Mesodermal cell (in vitro differentiated cells): ENCODE measurements at regions not wholly inside any gene's neighbourhood (a gene's known extent, or its start where the extent isn't known, plus 50 kb on each side); places are given as distances from the start of the nearest gene placed in this dataset.

Source experiments
- H3K27ac ChIP-seq: 2 replicates; pipeline ENCODE4 v1.7.0; 2013; ENCODE audit warnings: mild to moderate bottlenecking, low read depth, low read length, moderate library complexity; ENCODE audit not compliant: severe bottlenecking
- H3K36me3 ChIP-seq: 2 replicates; pipeline ENCODE4 v1.7.1; 2013; ENCODE audit warnings: mild to moderate bottlenecking, low read length, moderate library complexity; ENCODE audit not compliant: control insufficient read depth, insufficient read depth
- H3K4me1 ChIP-seq: one replicate; pipeline ENCODE4 v1.7.1; 2013; ENCODE audit warnings: mild to moderate bottlenecking, low read length; ENCODE audit not compliant: insufficient read depth, control insufficient read depth, poor library complexity, severe bottlenecking
- H3K4me3 ChIP-seq: 2 replicates; pipeline ENCODE4 v1.7.0; 2013; ENCODE audit warnings: low read length, control low read depth, mild to moderate bottlenecking; ENCODE audit not compliant: insufficient read depth, poor library complexity, severe bottlenecking; ENCODE audit errors: extremely low read depth
- H3K9me3 ChIP-seq: 2 replicates; pipeline ENCODE4 v1.7.1; 2013; ENCODE audit warnings: mild to moderate bottlenecking, low read length, moderate library complexity; ENCODE audit not compliant: control insufficient read depth
- WGBS, 2 experiments: methylation state at CpG; one replicate each; pipeline ENCODE4 v1.1.5; 2013; ENCODE audit warnings: missing lambda C conversion rate in 2 of 2; ENCODE audit not compliant: insufficient coverage in 2 of 2; 5-methylcytosine and 5-hydroxymethylcytosine counted together

DNA sequence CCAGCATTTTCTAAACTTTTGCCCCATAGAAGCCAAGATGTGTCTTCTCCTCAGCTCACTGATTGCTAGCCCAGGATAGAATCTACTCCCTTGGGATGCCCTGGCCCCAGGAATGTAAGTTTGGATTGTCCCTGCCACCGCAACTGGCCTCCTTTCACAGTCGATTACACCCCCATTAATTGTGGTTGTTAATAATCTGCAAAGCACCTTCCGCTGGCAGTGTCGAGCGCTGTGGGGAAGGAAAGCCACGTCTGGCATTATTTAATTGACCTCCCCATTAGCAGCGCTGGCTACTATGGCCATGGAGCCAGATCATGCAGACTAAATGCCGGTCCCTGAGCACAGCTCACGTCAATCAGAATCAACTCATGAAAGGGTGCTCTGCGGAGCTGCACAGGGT, 597.3 kb upstream of the PLXNA2 start:
- Histone ChIP-seq H3K4me1 (no peaks in the 10 kb centered on the region), H3K36me3 (no peaks in the 10 kb centered on the region), H3K9me3 (no peaks in the 10 kb centered on the region), H3K27ac (no peak overlapping the region), H3K4me3 (no peak overlapping the region)
- WGBS, 2 experiments: 89 to 94% methylated on average over 7 to 8 of the region's 10 CpGs

DNA sequence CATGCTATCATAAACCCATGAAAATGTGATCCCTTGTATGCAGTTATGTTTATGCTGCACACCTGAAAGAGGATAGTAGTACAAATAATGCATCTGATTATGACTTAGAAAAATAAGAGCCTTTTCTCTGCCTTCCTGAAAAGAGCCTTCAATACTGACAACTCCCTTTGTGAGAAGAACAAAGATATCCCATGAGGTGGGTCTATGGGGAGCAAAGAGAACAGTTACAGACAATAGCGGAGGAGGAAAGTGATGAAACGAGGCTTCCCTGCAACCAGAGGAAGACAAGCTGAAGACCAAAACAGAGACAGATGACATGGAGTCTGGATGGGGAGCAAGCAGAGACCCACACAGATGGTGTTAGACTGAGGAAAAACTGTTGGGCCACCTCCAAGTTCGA, 598.3 kb upstream of the PLXNA2 start:
- no peak overlapping the region for H3K27ac ChIP-seq
- no peak overlapping the region for H3K4me3 ChIP-seq
- no peaks in the 10 kb centered on the region for H3K4me1 ChIP-seq
- WGBS, 2 experiments: 81 to 87% methylated on average over 2 to 3 of the region's 3 CpGs
- H3K36me3 ChIP-seq: no peaks in the 10 kb centered on the region
- no peaks in the 10 kb centered on the region for H3K9me3 ChIP-seq

GRCh38 chr1:208844158-208844557, 600.0 kb upstream of the PLXNA2 start:
- H3K9me3 ChIP-seq: no peaks in the 10 kb centered on the region
- H3K27ac ChIP-seq: no peak overlapping the region
- 83 to 100% methylated on average over 1 to 2 of the region's 3 CpGs for WGBS, 2 experiments
- H3K4me3 ChIP-seq: no peak overlapping the region
- no peaks in the 10 kb centered on the region for H3K36me3 ChIP-seq
- H3K4me1 ChIP-seq: no peaks in the 10 kb centered on the region

GRCh38 chr1:208848854-208849253, 604.7 kb upstream of the PLXNA2 start:
- WGBS, 2 experiments: 100% methylated on average over 1 of the region's 1 CpG; no CpG with 5 or more reads in 1 of the 2 experiments
- Histone ChIP-seq H3K4me3 (no peak overlapping the region), H3K4me1 (no peaks in the 10 kb centered on the region), H3K36me3 (no peaks in the 10 kb centered on the region), H3K9me3 (no peaks in the 10 kb centered on the region), H3K27ac (no peak overlapping the region)

DNA sequence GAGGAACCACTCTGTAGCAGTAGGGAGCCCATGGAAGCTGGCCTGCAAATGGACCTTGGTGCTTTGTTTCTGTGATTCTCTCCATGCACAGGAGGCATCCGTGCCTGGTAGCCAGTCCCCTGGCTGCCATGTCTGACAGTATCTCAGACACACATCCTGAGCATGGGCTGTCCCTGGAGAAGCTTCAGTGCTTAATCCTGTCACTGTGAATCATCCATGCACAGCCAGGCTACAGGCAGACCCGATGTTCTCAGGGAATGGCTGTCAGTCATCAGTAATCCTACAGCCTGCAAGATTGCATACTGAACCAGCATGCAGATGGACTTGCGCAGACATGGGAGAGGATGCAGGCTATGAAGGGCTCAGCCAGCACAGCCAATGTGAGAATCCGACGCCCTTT, 606.3 kb upstream of the PLXNA2 start:
- WGBS, 2 experiments: 90 to 92% methylated on average over 5 of the region's 5 CpGs
- H3K36me3 ChIP-seq: no peaks in the 10 kb centered on the region
- no peaks in the 10 kb centered on the region for H3K4me1 ChIP-seq
- no peaks in the 10 kb centered on the region for H3K9me3 ChIP-seq
- no peak overlapping the region for H3K27ac ChIP-seq
- H3K4me3 ChIP-seq: no peak overlapping the region

DNA sequence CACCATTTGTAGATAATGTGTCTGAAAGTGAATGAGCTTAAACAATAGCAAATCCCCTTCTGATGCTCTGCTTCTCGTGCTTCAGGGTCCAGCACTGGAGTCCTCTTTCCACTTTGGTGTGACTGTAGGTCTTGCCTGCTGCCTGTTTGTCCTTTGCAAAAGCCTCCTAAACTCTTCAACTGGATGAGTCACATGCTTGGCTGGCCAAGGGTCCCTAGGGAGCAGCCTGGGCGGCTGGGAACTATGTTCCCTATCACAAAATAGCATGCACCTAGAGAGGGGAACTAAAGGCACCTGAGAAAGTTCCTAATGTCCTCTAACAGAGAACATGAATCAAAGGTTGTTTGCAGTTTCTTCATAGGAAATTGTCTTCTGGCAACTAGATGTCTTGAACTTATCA, 607.2 kb upstream of the PLXNA2 start:
- no peaks in the 10 kb centered on the region for H3K36me3 ChIP-seq
- H3K27ac ChIP-seq: no peak overlapping the region
- 86 to 88% methylated on average over 1 of the region's 2 CpGs for WGBS, 2 experiments
- H3K9me3 ChIP-seq: no peaks in the 10 kb centered on the region
- no peak overlapping the region for H3K4me3 ChIP-seq
- H3K4me1 ChIP-seq: no peaks in the 10 kb centered on the region

DNA sequence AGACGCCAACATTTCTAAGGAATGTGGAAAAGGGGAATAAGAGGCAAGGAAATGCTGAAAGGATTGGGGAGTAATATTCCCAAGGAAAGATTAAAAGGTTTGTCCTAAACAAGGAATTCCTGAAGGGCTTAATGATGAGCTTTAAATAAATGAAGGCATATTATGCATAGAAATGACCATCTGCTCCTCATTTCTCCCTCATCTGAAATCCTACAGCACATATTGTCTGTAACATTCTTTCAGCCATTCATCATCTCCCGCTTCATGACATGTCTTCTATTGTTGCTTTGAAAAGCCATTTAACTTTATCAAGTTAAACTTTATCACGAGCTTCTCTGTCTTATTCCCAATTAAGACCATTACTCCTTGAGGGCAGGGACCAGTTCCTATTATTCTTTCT, 608.7 kb upstream of the PLXNA2 start:
- H3K27ac ChIP-seq: no peak overlapping the region
- H3K4me3 ChIP-seq: no peak overlapping the region
- H3K4me1 ChIP-seq: no peaks in the 10 kb centered on the region
- H3K36me3 ChIP-seq: no peaks in the 10 kb centered on the region
- no peaks in the 10 kb centered on the region for H3K9me3 ChIP-seq
- 82 to 87% methylated on average over 1 to 3 of the region's 3 CpGs for WGBS, 2 experiments

DNA sequence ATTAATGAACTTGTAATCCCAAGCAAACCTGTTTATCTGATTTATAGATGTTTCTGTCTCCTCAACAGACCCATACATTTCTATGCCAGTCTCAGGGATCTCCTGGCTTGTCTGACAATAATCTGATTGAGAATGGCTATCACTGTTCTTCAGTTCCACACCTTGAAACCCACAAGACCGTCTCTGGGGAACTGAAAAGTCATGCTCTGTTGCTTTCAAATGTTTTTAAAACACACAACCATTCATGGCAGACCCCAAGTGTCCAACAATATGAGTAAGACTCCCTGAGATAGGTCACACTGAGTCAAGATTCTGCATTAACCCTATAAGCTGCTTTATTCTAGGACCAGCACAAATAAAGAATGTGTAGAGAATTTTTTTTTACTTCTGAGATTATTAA, 611.2 kb upstream of the PLXNA2 start:
- Histone ChIP-seq H3K9me3 (no peaks in the 10 kb centered on the region), H3K36me3 (no peaks in the 10 kb centered on the region), H3K4me3 (no peak overlapping the region), H3K27ac (no peak overlapping the region), H3K4me1 (no peaks in the 10 kb centered on the region)
- WGBS, 2 experiments: 75 to 88% methylated on average over 1 of the region's 1 CpG

DNA sequence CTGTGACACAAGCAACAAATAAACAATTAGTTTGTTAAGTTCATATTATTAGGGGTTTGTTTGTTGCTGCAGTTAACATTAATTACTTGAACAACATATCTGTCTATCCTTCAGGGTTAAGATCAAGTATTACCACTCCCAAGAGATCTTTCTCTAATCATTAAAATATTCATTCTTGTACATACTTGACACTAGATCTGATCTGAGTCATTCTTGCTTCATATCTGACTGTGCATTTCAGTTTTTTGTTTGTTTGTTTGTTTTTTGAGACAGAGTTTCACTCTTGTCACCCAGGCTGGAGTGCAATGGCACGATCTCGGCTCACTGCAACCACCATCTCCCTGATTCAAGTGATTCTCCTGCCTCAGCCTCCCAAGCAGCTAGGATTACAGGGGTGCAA, 613.3 kb upstream of the PLXNA2 start:
- no peaks in the 10 kb centered on the region for H3K4me1 ChIP-seq
- no peak overlapping the region for H3K4me3 ChIP-seq
- H3K36me3 ChIP-seq: no peaks in the 10 kb centered on the region
- WGBS, 2 experiments: 100% methylated on average over 2 of the region's 2 CpGs; no CpG with 5 or more reads in 1 of the 2 experiments
- H3K27ac ChIP-seq: no peak overlapping the region
- H3K9me3 ChIP-seq: no peaks in the 10 kb centered on the region

DNA sequence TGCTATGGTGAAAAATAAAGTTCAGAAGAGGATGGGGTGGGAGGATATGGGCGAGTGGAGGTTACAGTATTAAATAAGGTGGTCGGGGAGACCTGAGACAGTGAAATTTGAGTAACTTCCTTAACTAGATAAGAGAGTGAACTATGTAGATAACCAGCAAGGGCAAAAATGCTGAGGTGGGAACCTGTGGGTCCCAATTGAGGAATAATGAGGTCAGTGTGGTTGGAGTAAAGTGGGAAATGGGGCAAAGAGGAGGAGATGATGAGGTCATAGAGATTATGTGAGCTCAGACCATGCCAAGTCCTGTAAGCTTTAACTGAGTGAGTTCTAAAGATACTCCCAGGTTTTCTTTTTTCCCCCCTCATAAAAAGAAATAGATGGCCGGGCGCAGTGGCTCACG, 614.6 kb upstream of the PLXNA2 start:
- 89 to 94% methylated on average over 2 to 5 of the region's 5 CpGs for WGBS, 2 experiments
- H3K4me3 ChIP-seq: no peak overlapping the region

DNA sequence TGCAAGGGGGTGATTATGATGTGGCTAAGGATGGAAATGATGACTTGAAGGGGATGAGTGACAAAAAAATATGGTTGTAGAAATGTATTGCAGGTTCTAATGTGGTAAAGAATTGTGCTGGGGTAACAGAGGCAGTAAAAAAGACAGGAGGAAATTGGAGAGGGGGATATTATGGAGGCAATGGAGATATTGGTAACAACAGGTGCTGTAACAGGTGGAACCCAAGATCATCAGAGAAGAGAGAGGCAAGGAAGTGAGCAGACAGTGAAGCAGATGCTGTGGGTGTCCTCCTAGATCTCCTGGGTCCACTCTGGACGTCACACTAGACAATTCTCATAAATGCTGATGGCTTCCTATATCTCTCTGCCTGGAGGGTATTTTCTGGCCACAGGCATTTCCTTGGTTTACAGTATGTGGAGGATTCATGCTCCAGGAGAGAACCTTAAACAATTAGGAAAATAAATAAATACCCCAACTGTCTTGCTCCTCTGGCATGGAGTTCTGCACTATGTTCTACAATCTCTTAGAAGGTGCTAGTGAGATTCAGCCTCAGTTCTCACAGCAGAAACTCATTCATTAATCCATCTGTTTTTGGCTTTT, 620.3 kb upstream of the PLXNA2 start:
- 60% methylated on average over 1 of the region's 1 CpG; no CpG with 5 or more reads in 1 of the 2 experiments for WGBS, 2 experiments
- Histone ChIP-seq H3K4me3 (no peak overlapping the region), H3K27ac (no peak overlapping the region), H3K36me3 (no peaks in the 10 kb centered on the region), H3K4me1 (no peaks in the 10 kb centered on the region), H3K9me3 (no peaks in the 10 kb centered on the region)

More for the DNA sequence above, 614.6 kb upstream of the PLXNA2 start:
- Histone ChIP-seq H3K36me3 (no peaks in the 10 kb centered on the region), H3K9me3 (no peaks in the 10 kb centered on the region), H3K4me1 (no peaks in the 10 kb centered on the region), H3K27ac (no peak overlapping the region)
